Colonic mucosa (tissue), 4 donors: ENCODE measurements at regions not wholly inside any gene's neighbourhood (a gene's known extent, or its start where the extent isn't known, plus 50 kb on each side); places are given as distances from the start of the nearest gene placed in this dataset.

Experiments used
- DNase-seq: peaks from one replicate; pipeline ENCODE4 v3.0.0-alpha.2; 2020
- H3K27ac ChIP-seq: fragments of 200-600 bp; one replicate; pipeline ENCODE4 v1.8.0; 2021
- H3K27me3 ChIP-seq: fragments of 200-600 bp; one replicate; pipeline ENCODE4 v1.8.0; 2021
- H3K36me3 ChIP-seq: fragments of 200-600 bp; one replicate; pipeline ENCODE4 v1.8.0; 2021
- H3K4me1 ChIP-seq: fragments of 200-600 bp; one replicate; pipeline ENCODE4 v1.8.0; 2021; ENCODE audit warnings: mild to moderate bottlenecking
- H3K4me3 ChIP-seq: fragments of 200-600 bp; one replicate; pipeline ENCODE4 v1.8.0; 2021
- H3K9ac ChIP-seq, 2 donors: one replicate each; pipeline ENCODE4 v1.7.0; 2013; ENCODE audit warnings: control low read depth in 2 of 2, low read depth in 2 of 2, low read length in 2 of 2
- H3K9me3 ChIP-seq: fragments of 200-600 bp; one replicate; pipeline ENCODE4 v1.8.0; 2021
- CTCF ChIP-seq: fragments of 200-600 bp; IDR thresholded peaks from one replicate; pipeline ENCODE4 v1.8.0; 2022; ENCODE audit warnings: antibody characterized with exemption, mild to moderate bottlenecking
- intact Hi-C: fragments of 100-400 bp; cut with DNase I; formaldehyde crosslinking; loops from one replicate; pipeline ENCODE4 v1.14.1; 2022
- donor health status: healthy.
- donor health status: DM: no; HTN: no; CAD: no.
- donor health status: DM: no; HTN: no; CAD: no.

GRCh38 chr10:58990693-58991092, 185.8 kb upstream of the PHYHIPL start:
- no peak for TF ChIP-seq CTCF
- Histone ChIP-seq H3K36me3 (no peaks in the 10 kb centered on the region), H3K4me1 (no peaks in the 10 kb centered on the region), H3K9me3 (no peaks in the 10 kb centered on the region), H3K9ac (no peak overlapping the region), H3K4me3 (no peak overlapping the region), H3K27ac (no peak overlapping the region), H3K27me3 (no peaks in the 10 kb centered on the region)
- intact Hi-C loops = no loop called here
- DNase-seq = no peak

- DNase-seq = peak; percentile 33
- intact Hi-C loops = no loop called here
Measured at GRCh38 chr10:58991856-58992255, 184.6 kb upstream of the PHYHIPL start.

GRCh38 chr10:58992830-58993460, 183.5 kb upstream of the PHYHIPL start:
- no peak overlapping the region for H3K27ac ChIP-seq
- no peaks in the 10 kb centered on the region for H3K36me3 ChIP-seq
- intact Hi-C loops = no loop called here
- H3K27me3 ChIP-seq = no peaks in the 10 kb centered on the region
- no peak overlapping the region for H3K4me3 ChIP-seq
- no peaks in the 10 kb centered on the region for H3K9me3 ChIP-seq
- no peak overlapping the region for H3K9ac ChIP-seq
- no peak for DNase-seq
- no peak for TF ChIP-seq CTCF
- no peaks in the 10 kb centered on the region for H3K4me1 ChIP-seq

More at GRCh38 chr10:58991856-58992255, 184.6 kb upstream of the PHYHIPL start:
- H3K4me3 ChIP-seq = no peak overlapping the region
- H3K27me3 ChIP-seq = no peaks in the 10 kb centered on the region
- H3K36me3 ChIP-seq = no peaks in the 10 kb centered on the region
- H3K9me3 ChIP-seq = no peaks in the 10 kb centered on the region
- H3K4me1 ChIP-seq = no peaks in the 10 kb centered on the region
- no peak overlapping the region for H3K9ac ChIP-seq
- H3K27ac ChIP-seq = no peak overlapping the region
- TF ChIP-seq CTCF = no peak

- H3K9ac ChIP-seq = no peak overlapping the region
- no peaks in the 10 kb centered on the region for H3K36me3 ChIP-seq
- no peaks in the 10 kb centered on the region for H3K27me3 ChIP-seq
- H3K27ac ChIP-seq = no peak overlapping the region
- no peaks in the 10 kb centered on the region for H3K4me1 ChIP-seq
- no peak for DNase-seq
- H3K4me3 ChIP-seq = no peak overlapping the region
- H3K9me3 ChIP-seq = no peaks in the 10 kb centered on the region
- intact Hi-C loops = no loop called here
- TF ChIP-seq CTCF = no peak
Measured at GRCh38 chr10:58993480-58994221, 182.8 kb upstream of the PHYHIPL start.

GRCh38 chr10:58994226-58995057, 182.0 kb upstream of the PHYHIPL start:
- H3K27ac ChIP-seq = no peak overlapping the region
- TF ChIP-seq CTCF = no peak
- intact Hi-C loops = no loop called here
- H3K9me3 ChIP-seq = no peaks in the 10 kb centered on the region
- no peaks in the 10 kb centered on the region for H3K36me3 ChIP-seq
- H3K4me3 ChIP-seq = no peak overlapping the region
- H3K27me3 ChIP-seq = no peaks in the 10 kb centered on the region
- no peaks in the 10 kb centered on the region for H3K4me1 ChIP-seq
- DNase-seq = no peak
- no peak overlapping the region for H3K9ac ChIP-seq
